SK-MEL-5 (cell line): ENCODE measurements at regions not wholly inside any gene's neighbourhood (a gene's known extent, or its start where the extent isn't known, plus 50 kb on each side); places are given as distances from the start of the nearest gene placed in this dataset.

ENCODE experiments used
- DNase-seq: peaks from one replicate; pipeline ENCODE4 v3.0.0-alpha.2; 2016; ENCODE audit warnings: low read depth, low spot score
- in situ Hi-C: cut with HindIII; loops from 2 replicates; pipeline ENCODE4 v1.10.0; 2016; ENCODE audit warnings: low sequenced_read_pairs, high pct_unique_total_duplicates, low pct_unique_long_range_greater_than_20kb

DNA sequence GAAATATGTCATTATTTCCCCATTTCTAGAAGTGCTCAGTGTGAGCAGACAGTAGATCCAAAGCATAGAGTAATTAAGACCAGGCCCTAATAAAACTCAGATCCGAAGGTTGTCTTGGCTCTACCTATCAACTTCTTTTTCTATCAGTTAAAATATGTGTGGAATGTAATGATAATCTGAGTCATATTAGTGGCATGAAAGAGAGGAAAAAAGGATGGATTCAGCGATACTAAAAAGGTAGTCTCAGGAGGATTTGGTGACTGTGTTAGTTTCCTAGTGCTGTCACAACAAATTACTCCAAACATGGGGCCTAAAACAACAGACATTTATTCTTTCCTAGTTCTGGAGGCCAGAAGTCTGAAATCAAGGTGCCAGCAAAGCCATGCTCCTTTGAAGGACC is 103.7 kb upstream of the NABP1 start:
- no peak for DNase-seq
- in situ Hi-C loops = no loop called here

DNA sequence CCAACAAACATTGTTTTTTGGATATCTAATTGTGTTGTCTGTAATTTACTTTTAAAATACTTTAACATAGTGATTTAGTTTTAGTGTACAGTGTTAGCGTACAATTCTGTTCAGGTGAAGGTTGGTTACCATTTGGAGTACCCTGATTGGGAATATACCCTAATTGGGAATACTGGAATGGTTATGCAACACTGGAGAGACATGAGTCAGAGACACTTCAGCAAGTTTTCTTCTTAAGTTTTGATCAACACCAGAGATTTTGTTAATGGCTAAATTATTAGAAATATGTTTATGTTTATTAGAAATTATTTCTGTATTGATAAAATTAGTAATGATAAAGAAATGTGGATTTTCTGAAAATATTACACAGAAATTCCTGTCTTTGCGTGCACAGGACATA is 100.3 kb upstream of the NABP1 start:
- in situ Hi-C loops = no loop called here

DNA sequence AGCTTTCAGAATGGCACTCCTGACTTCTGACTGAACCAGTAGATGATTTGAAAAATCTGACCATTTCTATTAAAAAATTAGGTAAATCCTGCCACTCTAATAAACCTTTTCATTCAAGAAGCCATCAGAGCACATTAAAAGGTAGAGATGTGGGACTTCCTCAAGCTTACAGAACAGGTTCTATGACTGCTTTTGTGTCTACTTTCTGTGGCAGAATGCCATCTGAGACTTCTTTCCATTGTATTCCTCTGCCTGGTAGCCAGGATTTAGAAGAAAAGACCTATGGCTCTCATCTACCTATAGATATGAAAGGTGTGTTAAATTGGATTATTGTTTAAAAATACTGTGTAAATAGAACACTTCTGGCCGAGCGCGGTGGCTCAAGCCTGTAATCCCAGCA is 99.9 kb upstream of the NABP1 start:
- in situ Hi-C loops = no loop called here
- DNase-seq = no peak

More for the DNA sequence above, 100.3 kb upstream of the NABP1 start:
- no peak for DNase-seq

DNA sequence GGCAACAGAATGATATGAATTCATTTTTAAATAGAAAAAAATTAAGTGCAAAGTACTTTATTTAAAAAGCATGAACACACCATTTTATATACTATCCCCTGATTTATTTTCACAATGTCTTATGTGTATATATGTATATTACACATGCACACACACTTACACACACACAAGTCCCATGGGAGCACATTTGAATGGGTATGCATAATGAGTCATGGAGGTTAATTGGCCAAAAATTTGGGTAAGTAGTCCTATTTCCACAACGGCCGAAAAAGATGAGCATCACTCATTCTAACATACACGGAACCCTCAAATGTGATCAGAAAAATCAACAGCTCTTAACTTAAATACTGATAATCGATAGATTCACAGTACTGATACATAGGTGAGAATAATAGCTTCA is 97.4 kb upstream of the NABP1 start:
- in situ Hi-C loops = no loop called here
- no peak for DNase-seq

DNA sequence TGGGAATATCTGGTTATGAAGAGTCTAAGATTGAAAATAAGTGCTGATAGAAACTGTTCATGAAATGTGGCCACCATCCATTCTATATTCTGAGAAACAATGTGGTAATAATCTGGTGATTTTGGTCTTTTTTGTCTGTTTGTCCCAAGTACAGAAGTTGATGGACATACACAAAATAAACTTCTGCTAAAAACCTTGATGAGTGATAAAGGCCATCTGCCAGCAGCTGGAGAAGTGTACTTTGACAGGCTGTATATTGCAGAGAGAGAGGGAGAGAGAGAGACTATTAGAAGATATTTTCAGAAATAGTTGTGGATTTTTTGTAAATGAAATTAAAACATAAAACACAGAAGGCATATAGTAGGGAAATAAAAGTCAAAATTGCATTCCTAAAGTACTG is 96.9 kb upstream of the NABP1 start:
- in situ Hi-C loops = no loop called here

DNA sequence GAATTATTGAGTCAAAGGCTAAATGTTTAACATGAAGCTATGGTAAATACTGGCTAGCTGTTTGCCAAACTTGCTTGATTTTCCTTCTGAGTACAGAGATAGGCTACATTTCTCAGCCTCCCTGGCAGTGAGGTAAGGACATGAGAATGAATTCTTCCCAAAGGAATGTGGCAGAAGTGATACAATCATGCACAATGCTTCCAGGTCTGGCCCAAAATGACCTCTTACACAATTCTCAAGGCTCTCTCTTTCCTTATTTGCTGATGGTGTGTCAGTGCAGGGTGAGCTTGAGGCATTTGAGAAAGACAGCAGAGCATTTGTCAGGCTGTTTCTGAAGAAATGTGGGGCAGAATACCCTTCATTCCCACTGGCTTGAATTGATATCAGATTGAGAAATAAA is 95.6 kb upstream of the NABP1 start:
- in situ Hi-C loops = no loop called here
- no peak for DNase-seq

More for the DNA sequence above, 96.9 kb upstream of the NABP1 start:
- no peak for DNase-seq

DNA sequence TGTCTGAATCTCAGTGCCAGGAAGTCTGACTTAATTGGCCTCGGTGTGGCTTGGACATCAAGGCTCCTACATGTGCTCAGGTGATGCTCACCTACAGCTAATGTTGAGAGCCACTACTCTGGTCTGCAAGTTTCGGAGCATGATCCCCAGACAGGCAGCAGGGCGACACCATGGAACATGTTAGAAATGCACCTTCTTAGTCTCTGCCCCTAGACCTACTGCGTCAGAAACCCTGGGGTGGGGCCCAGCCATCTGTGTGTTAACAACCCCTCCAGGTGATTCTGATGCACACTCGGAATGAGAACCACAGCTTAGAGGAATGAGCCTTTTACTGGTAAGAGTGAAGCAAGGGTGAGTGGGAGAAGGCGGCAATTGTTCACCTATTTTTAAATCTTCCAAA is 86.9 kb upstream of the NABP1 start:
- no peak for DNase-seq
- in situ Hi-C loops = no loop called here

DNA sequence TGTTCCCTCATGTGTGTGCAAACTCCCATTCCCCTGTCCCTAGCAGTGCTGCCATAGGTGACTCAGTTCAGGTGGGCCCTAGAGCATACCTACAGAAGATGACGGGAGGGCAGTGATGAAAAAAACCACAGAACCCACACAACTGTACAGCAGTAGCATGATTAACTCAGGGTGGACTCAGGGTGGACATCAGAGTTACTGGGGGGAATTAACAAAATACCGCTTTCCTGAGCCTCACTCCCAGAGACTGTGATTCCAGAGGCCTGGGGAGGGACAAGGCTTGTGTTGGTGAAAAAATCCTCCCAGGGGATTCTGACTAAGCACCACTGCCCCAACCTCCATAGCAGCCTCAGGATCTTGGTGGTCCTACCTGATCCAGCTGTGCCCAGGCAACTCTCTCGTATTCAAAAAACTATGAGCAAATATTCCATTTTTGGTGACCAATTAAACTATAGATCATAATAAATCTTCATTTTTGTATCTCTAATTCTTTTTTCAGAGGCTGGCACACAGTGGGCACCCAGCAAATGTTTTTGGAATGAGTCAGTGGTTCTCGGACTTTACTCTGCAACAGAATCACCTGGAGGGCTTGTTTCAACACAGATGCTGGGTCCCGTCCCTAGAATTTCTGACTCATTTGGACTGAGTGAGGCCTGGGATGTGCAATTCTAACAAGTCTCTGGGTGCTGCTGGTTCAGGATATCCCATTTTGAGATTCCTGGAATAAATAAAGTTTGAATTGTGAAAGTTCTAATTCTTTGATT is 84.1 kb upstream of the NABP1 start:
- no peak for DNase-seq
- in situ Hi-C loops = no loop called here

DNA sequence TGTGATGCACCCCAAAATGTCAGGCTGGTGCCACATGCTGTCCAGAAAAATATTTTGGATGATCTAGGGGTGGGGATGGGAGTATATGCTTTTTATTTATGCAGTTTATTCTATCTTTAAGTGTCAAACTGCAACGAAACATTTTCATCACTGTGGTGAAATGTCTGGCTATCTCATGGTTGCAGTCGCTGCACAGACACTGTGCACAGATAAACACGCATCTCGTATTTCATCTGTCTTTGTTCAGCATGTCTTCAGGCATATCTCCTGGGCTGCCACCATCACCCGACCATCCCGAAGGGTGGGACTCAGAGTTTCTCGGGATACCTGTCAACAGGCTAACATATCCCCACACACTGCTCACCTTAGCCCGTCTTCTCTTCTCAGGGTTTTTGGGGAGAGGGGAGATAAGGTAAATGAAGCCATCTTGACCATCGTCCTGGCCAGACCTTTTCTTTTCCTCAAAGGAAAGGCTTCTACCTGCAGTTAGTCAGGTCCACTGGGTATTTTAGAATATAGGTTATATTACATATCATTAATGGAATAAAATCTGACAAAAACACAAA is 80.7 kb upstream of the NABP1 start:
- DNase-seq = no peak
- in situ Hi-C loops = no loop called here

DNA sequence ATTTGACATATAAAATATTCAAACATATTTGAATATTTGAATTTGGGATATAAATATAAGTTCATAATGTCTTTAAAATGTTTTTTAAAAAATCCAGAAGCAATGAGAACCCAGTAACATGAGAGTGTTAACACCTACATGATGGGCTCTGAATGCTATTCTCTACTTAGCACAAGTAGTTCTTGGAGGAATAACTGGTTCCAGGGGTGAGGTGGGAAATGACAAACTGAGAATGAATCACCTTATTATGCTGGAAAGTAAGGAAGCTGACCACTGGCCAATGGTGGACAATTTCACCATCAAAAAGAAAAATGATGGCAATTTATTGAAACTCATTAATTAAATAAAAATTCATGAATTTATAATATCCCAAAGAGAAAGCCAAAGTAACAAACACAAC is 79.6 kb upstream of the NABP1 start:
- in situ Hi-C loops = no loop called here
- DNase-seq = no peak

DNA sequence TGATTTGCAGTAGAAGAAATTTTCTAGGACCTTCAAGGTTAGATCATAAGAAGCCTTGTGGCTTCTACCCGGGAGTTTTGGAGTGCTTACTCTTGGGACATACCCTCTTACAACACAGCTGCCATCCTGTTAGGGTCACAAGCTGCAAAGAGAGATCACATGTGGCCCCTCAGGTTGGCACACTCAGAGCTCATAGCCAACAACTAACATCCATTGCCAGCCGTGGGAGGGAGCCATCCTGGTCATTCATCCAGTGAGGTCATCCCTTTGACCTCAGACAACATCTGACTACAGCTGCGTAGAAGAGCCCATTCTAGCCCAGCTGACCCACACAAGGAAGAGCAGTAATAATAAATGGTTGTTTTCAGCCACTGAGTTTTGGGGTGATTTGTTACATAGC is 76.9 kb upstream of the NABP1 start:
- DNase-seq = peak; percentile 69
- in situ Hi-C loops = no loop called here

DNA sequence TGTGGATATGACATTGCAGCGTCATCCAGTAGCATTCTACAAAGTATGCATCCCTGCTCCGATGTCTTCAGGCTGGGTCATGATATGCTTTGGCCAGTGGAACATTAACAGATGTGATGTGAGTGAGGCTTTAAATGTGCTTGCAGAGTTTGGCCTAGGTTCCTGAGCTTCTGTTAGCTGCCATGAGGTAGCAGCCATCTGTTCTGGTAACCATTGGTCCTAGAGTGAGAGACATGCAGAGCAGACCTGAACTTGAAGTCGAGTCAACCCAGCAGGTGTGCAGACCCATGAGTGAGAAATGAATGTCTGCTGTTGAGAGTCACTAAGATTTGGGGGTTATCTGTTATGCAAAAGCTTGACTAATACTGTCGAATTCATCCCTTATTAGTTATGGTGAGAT is 73.8 kb upstream of the NABP1 start:
- in situ Hi-C loops = no loop called here
- no peak for DNase-seq

DNA sequence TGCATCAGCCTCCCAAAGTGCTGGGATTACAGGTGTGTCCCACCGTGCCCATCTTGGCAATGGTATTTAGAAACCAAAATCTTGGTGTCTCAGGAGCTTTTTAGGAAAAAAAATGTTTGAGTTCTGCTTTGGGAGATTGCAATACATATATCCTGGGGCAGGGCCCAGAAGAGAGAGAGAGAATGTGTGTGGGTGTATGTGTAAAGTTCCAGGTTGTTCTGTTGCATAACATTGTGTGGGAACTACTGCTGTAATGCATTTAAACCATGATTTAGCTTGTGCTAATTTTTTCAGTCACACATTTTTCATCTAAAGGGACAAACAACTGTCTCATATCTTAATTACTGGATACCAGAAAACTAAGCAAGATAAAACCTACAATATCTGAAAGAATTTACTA is 70.8 kb upstream of the NABP1 start:
- in situ Hi-C loops = no loop called here
- no peak for DNase-seq

DNA sequence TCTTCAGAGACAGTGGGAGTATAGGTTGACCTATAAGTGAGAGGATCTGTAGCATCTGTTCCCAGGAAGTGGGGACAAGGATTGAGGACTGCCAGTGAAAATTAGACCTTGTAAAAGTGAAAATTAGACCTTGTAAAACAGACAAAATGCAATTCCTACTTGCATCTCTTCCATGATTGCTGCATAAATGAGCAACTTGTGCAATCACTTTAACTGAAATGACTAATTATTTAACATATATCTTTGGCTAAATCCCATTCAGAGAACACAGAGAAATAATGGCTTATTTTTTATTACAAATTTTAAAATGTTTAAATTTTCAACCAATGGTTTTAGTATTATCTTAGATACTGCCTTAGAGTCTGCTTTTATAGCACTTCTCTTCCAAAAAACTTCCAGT is 67.2 kb upstream of the NABP1 start:
- DNase-seq = no peak
- in situ Hi-C loops = no loop called here

DNA sequence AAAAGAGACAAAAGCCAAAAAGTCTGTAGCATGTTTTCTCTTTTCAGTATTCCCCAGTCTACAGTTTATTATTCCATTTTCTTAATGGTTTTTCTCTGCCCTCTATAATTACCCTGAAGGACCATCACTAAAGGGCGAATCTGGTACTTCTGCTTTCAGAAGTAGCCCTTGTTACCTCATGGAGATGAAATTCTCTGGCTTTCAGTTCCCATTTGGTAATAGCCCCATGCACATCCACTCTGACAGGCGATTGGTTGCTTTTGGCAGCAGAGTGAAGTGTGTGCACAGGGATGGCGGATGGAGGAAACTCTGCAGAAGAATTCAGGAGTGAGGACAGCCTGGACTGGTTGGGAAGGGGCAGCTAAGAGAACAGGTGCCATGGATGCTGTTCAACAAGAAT is 66.3 kb upstream of the NABP1 start:
- in situ Hi-C loops = no loop called here
- DNase-seq = no peak

DNA sequence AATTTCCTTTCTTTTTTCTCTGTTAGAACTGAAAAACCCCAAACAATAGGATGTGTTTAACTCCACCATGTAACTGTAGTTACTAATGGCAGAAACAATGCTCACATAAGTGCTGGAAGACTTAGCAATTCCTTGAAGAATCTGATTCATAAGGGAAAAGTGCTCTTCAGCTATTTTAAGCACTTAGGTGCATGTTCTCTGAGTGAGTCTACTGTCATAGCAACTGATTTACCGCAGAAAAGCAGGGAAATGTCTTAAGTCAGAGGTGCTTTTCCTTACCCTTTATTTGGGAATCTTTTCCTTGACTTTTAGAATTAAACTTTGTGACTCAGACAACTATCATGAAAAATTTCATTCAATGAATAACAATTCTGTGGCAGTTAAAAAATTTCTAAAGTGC is 65.4 kb upstream of the NABP1 start:
- DNase-seq = no peak
- in situ Hi-C loops = no loop called here

DNA sequence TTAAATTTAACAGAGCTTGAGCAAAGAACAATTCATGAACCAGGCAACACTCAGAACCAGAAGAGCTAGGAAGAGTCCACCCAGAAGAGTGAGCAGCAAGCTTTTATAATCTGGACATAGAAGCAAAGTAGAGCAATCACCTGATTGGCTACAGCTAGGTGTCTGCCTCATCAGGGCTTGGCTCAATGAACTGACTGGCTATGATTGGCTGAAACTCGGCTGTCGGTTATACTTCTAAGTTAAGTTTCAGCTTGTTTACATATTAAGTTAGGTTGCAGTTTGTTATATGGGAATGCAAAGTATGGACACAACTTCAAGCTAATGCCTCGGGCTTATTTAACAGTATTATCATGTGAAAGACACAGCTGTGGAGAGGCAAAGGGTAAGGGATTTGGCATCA is 63.2 kb upstream of the NABP1 start:
- in situ Hi-C loops = no loop called here
- no peak for DNase-seq

DNA sequence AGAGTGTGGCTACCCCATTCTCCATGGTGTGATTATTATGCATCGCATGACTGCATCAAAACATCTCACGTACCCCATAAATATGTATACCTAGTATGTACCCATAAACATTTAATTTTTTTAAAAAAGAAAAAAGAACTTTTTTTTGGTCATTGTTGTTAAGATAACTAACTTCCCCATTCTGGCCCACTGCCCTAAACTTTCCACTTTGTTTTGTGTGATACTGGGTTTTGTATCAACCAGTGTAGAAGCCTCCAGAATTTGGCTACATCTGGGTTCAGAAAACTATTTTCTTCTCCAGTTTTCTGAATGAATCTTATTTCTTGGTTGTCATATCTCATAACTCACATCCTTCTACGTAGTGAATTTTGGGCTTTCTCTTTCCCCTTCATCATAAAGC is 62.3 kb upstream of the NABP1 start:
- in situ Hi-C loops = no loop called here
- no peak for DNase-seq

DNA sequence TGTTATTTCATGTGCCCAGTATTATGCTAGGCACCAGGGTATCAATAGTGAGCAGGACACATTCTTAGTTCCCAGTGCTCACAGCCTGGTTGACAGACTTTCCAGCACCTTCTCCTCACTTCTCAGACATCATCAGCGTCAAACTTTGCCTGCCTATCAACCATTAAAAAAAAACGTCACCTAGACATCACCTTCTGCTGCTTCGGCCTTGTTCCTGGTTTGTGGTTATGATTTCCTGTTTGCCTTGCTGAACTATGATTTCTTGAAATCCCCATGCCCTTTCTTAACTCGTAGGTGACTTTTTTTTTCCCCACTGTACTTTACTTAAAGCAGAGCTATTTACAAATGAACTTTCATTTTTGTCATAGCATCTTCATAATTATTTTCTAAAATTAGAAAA is 60.4 kb upstream of the NABP1 start:
- in situ Hi-C loops = no loop called here
- DNase-seq = no peak
